ENCODE measurements at regions not wholly inside any gene's neighbourhood (a gene's known extent, or its start where the extent isn't known, plus 50 kb on each side); places are given as distances from the start of the nearest gene placed in this dataset.

DNA sequence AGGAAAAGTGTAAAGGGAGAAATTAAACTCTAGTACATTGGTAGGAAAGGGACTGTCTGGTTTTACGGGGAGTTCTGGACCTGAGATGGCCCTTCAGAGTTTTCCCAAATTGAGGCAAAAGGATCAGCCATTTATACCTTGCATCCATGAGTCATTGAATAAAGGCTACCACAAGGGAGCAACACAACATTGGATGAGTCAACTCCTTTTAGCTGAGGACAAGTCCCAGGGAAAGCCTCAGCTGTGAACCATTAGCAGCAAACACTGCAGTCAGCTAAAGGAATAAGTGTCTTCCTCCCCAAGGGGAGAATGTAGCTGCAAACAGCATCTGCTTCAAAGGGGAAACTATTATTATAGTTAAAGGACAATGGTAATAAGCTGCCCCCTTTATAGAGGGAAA lies 468.7 kb upstream of the ID4 start:
- ATAC-seq (no peak), FAIRE-seq (no peak), DNase-seq (no peak)
- H3K27me3 ChIP-seq, result no peaks in the 10 kb centered on the region
- no peaks in the 10 kb centered on the region for H3K36me3 ChIP-seq
- no peak overlapping the region for H3K27ac ChIP-seq
- no peak overlapping the region for H3K4me3 ChIP-seq
- TF ChIP-seq, protein P1, sequence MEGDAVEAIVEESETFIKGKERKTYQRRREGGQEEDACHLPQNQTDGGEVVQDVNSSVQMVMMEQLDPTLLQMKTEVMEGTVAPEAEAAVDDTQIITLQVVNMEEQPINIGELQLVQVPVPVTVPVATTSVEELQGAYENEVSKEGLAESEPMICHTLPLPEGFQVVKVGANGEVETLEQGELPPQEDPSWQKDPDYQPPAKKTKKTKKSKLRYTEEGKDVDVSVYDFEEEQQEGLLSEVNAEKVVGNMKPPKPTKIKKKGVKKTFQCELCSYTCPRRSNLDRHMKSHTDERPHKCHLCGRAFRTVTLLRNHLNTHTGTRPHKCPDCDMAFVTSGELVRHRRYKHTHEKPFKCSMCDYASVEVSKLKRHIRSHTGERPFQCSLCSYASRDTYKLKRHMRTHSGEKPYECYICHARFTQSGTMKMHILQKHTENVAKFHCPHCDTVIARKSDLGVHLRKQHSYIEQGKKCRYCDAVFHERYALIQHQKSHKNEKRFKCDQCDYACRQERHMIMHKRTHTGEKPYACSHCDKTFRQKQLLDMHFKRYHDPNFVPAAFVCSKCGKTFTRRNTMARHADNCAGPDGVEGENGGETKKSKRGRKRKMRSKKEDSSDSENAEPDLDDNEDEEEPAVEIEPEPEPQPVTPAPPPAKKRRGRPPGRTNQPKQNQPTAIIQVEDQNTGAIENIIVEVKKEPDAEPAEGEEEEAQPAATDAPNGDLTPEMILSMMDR (IDR thresholded peaks at IDR 0.05), result no peak
- 80 to 85% methylated on average over 1 of the region's 1 CpG for WGBS, 2 donors
- no peaks in the 10 kb centered on the region for H3K9me3 ChIP-seq
- intact Hi-C loops (cut with DNase I), result no loop called here
- no peaks in the 10 kb centered on the region for H3K4me1 ChIP-seq

GRCh38 chr6:19369785-19370184 lies 467.4 kb upstream of the ID4 start:
- H3K9me3 ChIP-seq, result no peaks in the 10 kb centered on the region
- ATAC-seq (no peak), FAIRE-seq (no peak), DNase-seq (no peak)
- no peak overlapping the region for H3K4me3 ChIP-seq
- TF ChIP-seq, protein P1 (IDR thresholded peaks at IDR 0.05), result no peak
- intact Hi-C loops (cut with DNase I), result no loop called here
- no peak overlapping the region for H3K27ac ChIP-seq
- no peaks in the 10 kb centered on the region for H3K4me1 ChIP-seq
- H3K27me3 ChIP-seq, result no peaks in the 10 kb centered on the region
- no peaks in the 10 kb centered on the region for H3K36me3 ChIP-seq

- FAIRE-seq (no peak), DNase-seq (no peak), ATAC-seq (no peak)
- Histone ChIP-seq H3K9me3 (no peaks in the 10 kb centered on the region), H3K4me3 (no peak overlapping the region), H3K4me1 (no peaks in the 10 kb centered on the region), H3K27me3 (no peaks in the 10 kb centered on the region), H3K27ac (no peak overlapping the region), H3K36me3 (no peaks in the 10 kb centered on the region)
- intact Hi-C loops (cut with DNase I), result no loop called here
- 35 to 40% methylated on average over 3 of the region's 3 CpGs for WGBS, 2 donors
- TF ChIP-seq, protein P1 (IDR thresholded peaks at IDR 0.05), result no peak
These were observed 466.3 kb upstream of the ID4 start for GRCh38 chr6:19370831-19371230.

DNA sequence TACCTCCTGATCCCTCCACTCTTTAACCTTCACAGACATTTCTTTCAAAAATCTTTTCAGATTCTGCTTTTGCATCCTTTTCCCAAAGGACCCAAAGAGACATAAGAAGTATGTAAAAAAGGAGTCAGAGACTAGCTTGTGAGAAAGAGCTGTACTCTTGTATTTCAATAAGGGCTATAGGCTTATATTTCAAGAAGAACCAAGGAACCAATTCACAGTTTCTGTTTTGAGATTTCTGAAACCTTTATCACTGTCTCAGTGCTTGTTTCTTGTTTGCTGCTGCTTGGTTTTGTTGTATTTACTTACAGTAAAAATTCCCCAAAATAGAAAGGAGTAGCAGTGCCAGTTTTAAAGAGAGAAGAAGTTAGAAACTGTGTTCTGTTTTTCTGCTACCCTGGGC lies 461.6 kb upstream of the ID4 start:
- no peak for DNase-seq
- intact Hi-C loops (cut with DNase I), result no loop called here
- FAIRE-seq, result no peak

GRCh38 chr6:19377722-19378121 lies 459.4 kb upstream of the ID4 start:
- no peak for FAIRE-seq
- H3K27me3 ChIP-seq, result no peaks in the 10 kb centered on the region
- intact Hi-C loops (cut with DNase I), result no loop called here

More for the DNA sequence above, 461.6 kb upstream of the ID4 start:
- Histone ChIP-seq H3K27me3 (no peaks in the 10 kb centered on the region), H3K4me1 (no peaks in the 10 kb centered on the region), H3K4me3 (no peak overlapping the region), H3K27ac (no peak overlapping the region), H3K9me3 (no peaks in the 10 kb centered on the region), H3K36me3 (no peaks in the 10 kb centered on the region)
- no peak for ATAC-seq
- TF ChIP-seq, protein P1 (IDR thresholded peaks at IDR 0.05), result no peak

More at GRCh38 chr6:19377722-19378121, 459.4 kb upstream of the ID4 start:
- Histone ChIP-seq H3K4me3 (no peak overlapping the region), H3K36me3 (no peaks in the 10 kb centered on the region), H3K4me1 (no peaks in the 10 kb centered on the region), H3K9me3 (no peaks in the 10 kb centered on the region), H3K27ac (no peak overlapping the region)
- no peak for ATAC-seq
- WGBS, 2 donors, result 58 to 69% methylated on average over 3 of the region's 3 CpGs
- no peak for DNase-seq
- TF ChIP-seq, protein P1 (IDR thresholded peaks at IDR 0.05), result no peak
